Glutamatergic neuron (in vitro differentiated cells): ENCODE measurements at regions not wholly inside any gene's neighbourhood (a gene's known extent, or its start where the extent isn't known, plus 50 kb on each side); places are given as distances from the start of the nearest gene placed in this dataset.

Experiments
- DNase-seq: peaks from one replicate; pipeline ENCODE4 v3.0.0; 2022
- H3K27ac Mint-ChIP-seq: one replicate; pipeline ENCODE4 v1.8.0; 2020; ENCODE audit warnings: mild to moderate bottlenecking, mixed read lengths, inconsistent platforms; ENCODE audit not compliant: unreplicated experiment
- H3K27me3 Mint-ChIP-seq: one replicate; pipeline ENCODE4 v1.8.0; 2020; ENCODE audit warnings: mild to moderate bottlenecking, moderate library complexity, mixed read lengths, inconsistent platforms; ENCODE audit not compliant: unreplicated experiment
- H3K36me3 Mint-ChIP-seq: one replicate; pipeline ENCODE4 v1.8.0; 2020; ENCODE audit warnings: mild to moderate bottlenecking, mixed read lengths, inconsistent platforms; ENCODE audit not compliant: unreplicated experiment
- H3K4me1 Mint-ChIP-seq: one replicate; pipeline ENCODE4 v1.8.0; 2020; ENCODE audit warnings: mild to moderate bottlenecking, low read depth, mixed read lengths, inconsistent platforms; ENCODE audit not compliant: unreplicated experiment
- H3K4me3 Mint-ChIP-seq: one replicate; pipeline ENCODE4 v1.8.0; 2020; ENCODE audit warnings: mild to moderate bottlenecking, mixed read lengths, inconsistent platforms; ENCODE audit not compliant: unreplicated experiment
- H3K9me3 Mint-ChIP-seq: one replicate; pipeline ENCODE4 v1.8.0; 2020; ENCODE audit warnings: mild to moderate bottlenecking, moderate library complexity, mixed read lengths, inconsistent platforms; ENCODE audit not compliant: unreplicated experiment
- CTCF ChIP-seq: fragments of 200-600 bp; sonication (generic); IDR thresholded peaks from one replicate; pipeline ENCODE4 v1.5.0; 2021; ENCODE audit not compliant: partially characterized antibody, unreplicated experiment

- Mint-ChIP-seq H3K4me1 (peaks cover 15% of the 10 kb centered on the region), H3K36me3 (peaks cover 5% of the 10 kb centered on the region), H3K27ac (no peak overlapping the region), H3K9me3 (peaks cover 3% of the 10 kb centered on the region), H3K27me3 (peaks cover 20% of the 10 kb centered on the region), H3K4me3 (no peak overlapping the region)
- no peak for TF ChIP-seq CTCF
- no peak for DNase-seq
Observed at GRCh38 chr2:120579916-120580685, 155.6 kb upstream of the GLI2 start.

GRCh38 chr2:120580709-120581108 lies 155.0 kb upstream of the GLI2 start:
- Mint-ChIP-seq H3K27ac (no peak overlapping the region), H3K4me1 (peaks cover 14% of the 10 kb centered on the region), H3K9me3 (peaks cover 3% of the 10 kb centered on the region), H3K4me3 (no peak overlapping the region), H3K27me3 (peaks cover 20% of the 10 kb centered on the region), H3K36me3 (peaks cover 5% of the 10 kb centered on the region)
- DNase-seq: no peak
- no peak for TF ChIP-seq CTCF

GRCh38 chr2:120583121-120583520 lies 152.5 kb upstream of the GLI2 start:
- H3K9me3 Mint-ChIP-seq: peaks cover 2% of the 10 kb centered on the region
- TF ChIP-seq CTCF: no peak
- H3K4me1 Mint-ChIP-seq: peaks cover 11% of the 10 kb centered on the region
- H3K36me3 Mint-ChIP-seq: peaks cover 14% of the 10 kb centered on the region
- H3K27me3 Mint-ChIP-seq: peaks cover 13% of the 10 kb centered on the region
- H3K27ac Mint-ChIP-seq: no peak overlapping the region
- DNase-seq: no peak
- no peak overlapping the region for H3K4me3 Mint-ChIP-seq

- H3K9me3 Mint-ChIP-seq: peaks cover 2% of the 10 kb centered on the region
- peaks cover 16% of the 10 kb centered on the region for H3K36me3 Mint-ChIP-seq
- H3K27ac Mint-ChIP-seq: no peak overlapping the region
- H3K4me3 Mint-ChIP-seq: no peak overlapping the region
- H3K27me3 Mint-ChIP-seq: peaks cover 16% of the 10 kb centered on the region
- DNase-seq: no peak
- peaks cover 4% of the 10 kb centered on the region for H3K4me1 Mint-ChIP-seq
- TF ChIP-seq CTCF: no peak
Observed at GRCh38 chr2:120583851-120584570, 151.7 kb upstream of the GLI2 start.
